ENCODE measurements at regions not wholly inside any gene's neighbourhood (a gene's known extent, or its start where the extent isn't known, plus 50 kb on each side); places are given as distances from the start of the nearest gene placed in this dataset.

GRCh38 chr1:232529747-232530146, 100.2 kb downstream of the SIPA1L2 start:
- peaks cover 7% of the 10 kb centered on the region for H3K9me3 Mint-ChIP-seq
- H3K27me3 Mint-ChIP-seq: no peaks in the 10 kb centered on the region
- TF ChIP-seq CTCF (conservative IDR thresholded peaks at IDR 0.05): no peak
- no peak for DNase-seq (ENCODE audit: extremely low spot score, unreplicated experiment)
- peaks cover 29% of the 10 kb centered on the region for H3K4me1 Mint-ChIP-seq (ENCODE audit: unreplicated experiment)
- peak overlapping the region; percentile 64 for H3K4me3 Mint-ChIP-seq
- peak overlapping the region; percentile 95 for H3K27ac Mint-ChIP-seq
- H3K36me3 Mint-ChIP-seq: peaks cover 17% of the 10 kb centered on the region

DNA sequence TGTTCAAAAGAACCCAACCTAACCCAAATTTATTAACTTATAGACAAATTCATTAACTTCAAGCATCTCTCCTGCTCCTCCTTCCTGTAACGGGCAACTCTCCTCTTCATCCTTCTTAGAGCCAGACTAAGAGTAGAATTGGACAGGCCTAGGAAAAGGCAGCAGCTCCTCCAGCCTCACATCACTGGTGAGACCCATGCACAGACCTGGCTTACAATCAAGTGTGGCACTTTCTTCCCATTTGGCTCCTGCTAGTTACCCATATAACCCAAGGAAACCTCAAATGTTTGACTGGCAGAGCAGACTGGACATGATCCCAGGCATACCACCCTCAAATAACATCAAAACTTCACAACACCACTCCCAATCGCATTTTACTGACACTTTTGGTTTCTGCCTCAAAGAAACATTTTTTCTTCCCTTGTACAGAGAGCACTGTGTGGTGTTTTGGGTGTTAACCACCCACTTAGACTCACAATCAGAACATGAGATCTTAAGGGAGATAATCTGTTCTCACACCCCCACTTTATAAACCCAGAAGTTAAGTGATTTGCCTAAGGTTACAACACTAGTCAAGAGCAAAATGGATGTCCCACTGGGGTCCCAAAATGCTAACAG, 101.4 kb downstream of the SIPA1L2 start:
- peaks cover 33% of the 10 kb centered on the region for H3K4me1 Mint-ChIP-seq (ENCODE audit: unreplicated experiment)
- H3K27me3 Mint-ChIP-seq: no peaks in the 10 kb centered on the region
- peaks cover 7% of the 10 kb centered on the region for H3K9me3 Mint-ChIP-seq
- peak overlapping the region; percentile 6 for H3K4me3 Mint-ChIP-seq
- H3K36me3 Mint-ChIP-seq: peaks cover 16% of the 10 kb centered on the region
- DNase-seq (ENCODE audit: extremely low spot score, unreplicated experiment): no peak
- H3K27ac Mint-ChIP-seq: peak overlapping the region; percentile 95
- no peak for TF ChIP-seq CTCF (conservative IDR thresholded peaks at IDR 0.05)

DNA sequence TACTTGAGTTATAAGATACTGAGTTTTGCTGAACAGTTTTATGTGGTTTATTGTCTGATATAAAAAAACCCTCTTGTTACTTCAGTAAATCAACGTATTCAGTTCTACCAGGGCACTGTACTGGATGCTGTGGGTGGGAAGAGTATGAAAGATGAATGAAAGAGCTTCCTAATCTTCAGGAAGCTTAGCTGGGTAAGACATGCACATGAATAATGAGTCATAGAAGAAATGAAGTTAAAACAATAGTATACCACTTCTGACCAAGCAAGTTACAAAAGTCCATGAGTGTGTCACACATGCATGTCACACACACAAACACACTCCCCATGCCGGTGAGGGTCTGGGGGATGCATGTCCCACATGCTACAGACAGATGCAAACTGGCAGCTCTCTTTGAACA, 105.9 kb downstream of the SIPA1L2 start:
- H3K27me3 Mint-ChIP-seq: no peaks in the 10 kb centered on the region
- no peaks in the 10 kb centered on the region for H3K9me3 Mint-ChIP-seq
- peaks cover 23% of the 10 kb centered on the region for H3K4me1 Mint-ChIP-seq (ENCODE audit: unreplicated experiment)
- H3K4me3 Mint-ChIP-seq: no peak overlapping the region
- TF ChIP-seq CTCF (conservative IDR thresholded peaks at IDR 0.05): no peak
- no peak overlapping the region for H3K27ac Mint-ChIP-seq
- DNase-seq (ENCODE audit: extremely low spot score, unreplicated experiment): no peak
- no peaks in the 10 kb centered on the region for H3K36me3 Mint-ChIP-seq

DNA sequence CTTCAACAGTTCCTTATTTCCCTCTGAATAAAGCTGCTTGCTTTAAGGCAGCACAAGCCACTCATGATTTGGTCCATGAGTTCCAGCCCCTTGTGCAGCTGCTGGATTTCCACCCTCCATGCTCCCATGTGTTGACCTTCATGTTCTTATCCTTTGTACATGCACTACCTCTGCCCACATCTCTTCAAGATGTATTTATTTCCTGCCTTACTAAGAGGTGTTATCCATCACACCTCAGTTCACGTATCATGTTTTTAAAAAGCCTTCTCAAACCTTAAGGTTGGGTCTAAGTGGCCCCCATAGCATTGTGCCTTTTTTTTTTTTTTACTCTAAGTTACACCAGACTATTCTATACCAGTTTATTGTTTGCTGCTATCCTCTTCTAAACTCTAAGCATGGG, 107.7 kb downstream of the SIPA1L2 start:
- H3K4me3 Mint-ChIP-seq: no peak overlapping the region
- no peak overlapping the region for H3K27ac Mint-ChIP-seq
- peaks cover 6% of the 10 kb centered on the region for H3K36me3 Mint-ChIP-seq
- H3K4me1 Mint-ChIP-seq (ENCODE audit: unreplicated experiment): peaks cover 20% of the 10 kb centered on the region
- no peaks in the 10 kb centered on the region for H3K9me3 Mint-ChIP-seq
- TF ChIP-seq CTCF (conservative IDR thresholded peaks at IDR 0.05): no peak
- no peaks in the 10 kb centered on the region for H3K27me3 Mint-ChIP-seq
- no peak for DNase-seq (ENCODE audit: extremely low spot score, unreplicated experiment)

- no peak for TF ChIP-seq CTCF (conservative IDR thresholded peaks at IDR 0.05)
- H3K4me3 Mint-ChIP-seq: no peak overlapping the region
- H3K27me3 Mint-ChIP-seq: no peaks in the 10 kb centered on the region
- DNase-seq (ENCODE audit: extremely low spot score, unreplicated experiment): no peak
- H3K27ac Mint-ChIP-seq: no peak overlapping the region
- H3K36me3 Mint-ChIP-seq: peaks cover 6% of the 10 kb centered on the region
- H3K9me3 Mint-ChIP-seq: no peaks in the 10 kb centered on the region
- peaks cover 20% of the 10 kb centered on the region for H3K4me1 Mint-ChIP-seq (ENCODE audit: unreplicated experiment)
Measured at GRCh38 chr1:232521660-232522059, 108.3 kb downstream of the SIPA1L2 start.

DNA sequence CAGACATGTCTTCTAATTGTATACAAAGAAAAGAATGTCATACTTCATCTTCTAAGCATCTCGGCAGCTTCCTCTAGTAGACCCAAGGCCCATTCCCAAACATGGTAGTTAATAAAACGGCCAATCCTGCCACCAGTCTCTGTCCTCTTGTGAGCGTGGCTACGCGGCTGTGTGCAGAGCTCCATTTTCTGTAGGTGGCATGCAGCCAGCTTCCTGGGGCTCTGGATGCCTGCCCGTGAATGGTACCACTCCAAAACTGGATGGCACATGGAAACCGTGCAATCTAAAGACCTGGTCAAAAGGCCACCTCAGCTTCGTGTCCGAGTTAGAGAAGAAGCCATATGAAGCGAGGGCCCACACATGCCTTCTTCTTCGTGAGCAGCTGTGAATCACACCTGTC, 110.7 kb downstream of the SIPA1L2 start:
- Mint-ChIP-seq H3K27ac (no peak overlapping the region), H3K4me3 (no peak overlapping the region), H3K4me1 (ENCODE audit: unreplicated experiment) (peaks cover 20% of the 10 kb centered on the region), H3K9me3 (no peaks in the 10 kb centered on the region), H3K36me3 (peaks cover 13% of the 10 kb centered on the region), H3K27me3 (no peaks in the 10 kb centered on the region)
- TF ChIP-seq CTCF (conservative IDR thresholded peaks at IDR 0.05): no peak
- DNase-seq (ENCODE audit: extremely low spot score, unreplicated experiment): no peak
